ENCODE measurements at regions not wholly inside any gene's neighbourhood (a gene's known extent, or its start where the extent isn't known, plus 50 kb on each side); places are given as distances from the start of the nearest gene placed in this dataset.

DNA sequence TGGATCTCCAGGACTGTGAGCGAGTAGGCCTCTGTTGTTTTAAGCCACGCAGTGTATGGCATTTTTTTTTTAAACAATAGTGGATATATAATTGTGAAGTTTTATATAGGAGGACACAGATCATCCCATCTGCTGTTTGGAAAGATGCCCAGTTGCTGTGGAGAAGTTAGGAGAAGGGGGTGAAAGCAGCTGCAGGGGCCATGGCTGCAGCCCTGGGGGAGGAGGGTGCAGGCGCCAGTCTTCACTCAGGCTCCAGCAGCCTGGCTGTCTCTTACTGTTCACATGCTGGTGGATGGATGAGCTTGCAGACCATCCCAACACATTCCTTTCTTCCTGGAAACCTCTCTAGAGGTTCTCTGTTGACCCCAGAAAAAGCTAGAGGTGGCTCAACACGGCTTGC, 242.3 kb downstream of the TEX29 start:
- Histone ChIP-seq H3K36me3 (no peaks in the 10 kb centered on the region), H3K27ac (no peak overlapping the region), H3K4me3 (ENCODE audit: low read depth in 1 of 2, low read length in 1 of 2) (no peak overlapping the region), H3K4me1 (ENCODE audit: control insufficient read depth in 1 of 2, insufficient read depth in 1 of 2, low read depth in 1 of 2, low read length in 1 of 2) (no peaks in the 10 kb centered on the region), H3K27me3 (peaks cover 6% of the 10 kb centered on the region), H3K9me3 (no peaks in the 10 kb centered on the region)
- TF ChIP-seq, protein P1, sequence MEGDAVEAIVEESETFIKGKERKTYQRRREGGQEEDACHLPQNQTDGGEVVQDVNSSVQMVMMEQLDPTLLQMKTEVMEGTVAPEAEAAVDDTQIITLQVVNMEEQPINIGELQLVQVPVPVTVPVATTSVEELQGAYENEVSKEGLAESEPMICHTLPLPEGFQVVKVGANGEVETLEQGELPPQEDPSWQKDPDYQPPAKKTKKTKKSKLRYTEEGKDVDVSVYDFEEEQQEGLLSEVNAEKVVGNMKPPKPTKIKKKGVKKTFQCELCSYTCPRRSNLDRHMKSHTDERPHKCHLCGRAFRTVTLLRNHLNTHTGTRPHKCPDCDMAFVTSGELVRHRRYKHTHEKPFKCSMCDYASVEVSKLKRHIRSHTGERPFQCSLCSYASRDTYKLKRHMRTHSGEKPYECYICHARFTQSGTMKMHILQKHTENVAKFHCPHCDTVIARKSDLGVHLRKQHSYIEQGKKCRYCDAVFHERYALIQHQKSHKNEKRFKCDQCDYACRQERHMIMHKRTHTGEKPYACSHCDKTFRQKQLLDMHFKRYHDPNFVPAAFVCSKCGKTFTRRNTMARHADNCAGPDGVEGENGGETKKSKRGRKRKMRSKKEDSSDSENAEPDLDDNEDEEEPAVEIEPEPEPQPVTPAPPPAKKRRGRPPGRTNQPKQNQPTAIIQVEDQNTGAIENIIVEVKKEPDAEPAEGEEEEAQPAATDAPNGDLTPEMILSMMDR (IDR thresholded peaks at IDR 0.05), result no peak

DNA sequence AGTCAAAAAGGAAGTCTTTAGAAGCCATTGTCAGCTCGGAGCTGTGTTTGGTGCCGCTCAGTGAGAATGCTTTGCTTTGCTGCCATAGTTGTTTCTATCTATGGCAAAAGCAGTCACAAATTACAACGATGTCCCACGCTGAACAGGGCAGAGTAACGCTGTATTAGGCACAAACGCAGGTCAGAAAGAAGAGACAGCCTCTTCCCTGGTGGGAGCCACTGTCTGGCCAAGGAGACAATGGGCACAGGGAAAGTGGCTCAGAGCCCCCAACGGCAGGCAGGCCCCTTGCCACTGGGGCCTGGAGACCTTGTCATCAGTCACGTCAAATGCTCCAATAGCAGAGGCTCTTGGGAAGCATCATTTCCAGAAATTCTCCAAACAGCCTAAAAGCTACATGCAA, 244.2 kb downstream of the TEX29 start:
- no peaks in the 10 kb centered on the region for H3K4me1 ChIP-seq (ENCODE audit: control insufficient read depth in 1 of 2, insufficient read depth in 1 of 2, low read depth in 1 of 2, low read length in 1 of 2)
- TF ChIP-seq, protein P1 (IDR thresholded peaks at IDR 0.05), result no peak
- no peaks in the 10 kb centered on the region for H3K9me3 ChIP-seq
- no peaks in the 10 kb centered on the region for H3K36me3 ChIP-seq
- peaks cover 5% of the 10 kb centered on the region for H3K27me3 ChIP-seq
- no peak overlapping the region for H3K27ac ChIP-seq
- no peak overlapping the region for H3K4me3 ChIP-seq (ENCODE audit: low read depth in 1 of 2, low read length in 1 of 2)

DNA sequence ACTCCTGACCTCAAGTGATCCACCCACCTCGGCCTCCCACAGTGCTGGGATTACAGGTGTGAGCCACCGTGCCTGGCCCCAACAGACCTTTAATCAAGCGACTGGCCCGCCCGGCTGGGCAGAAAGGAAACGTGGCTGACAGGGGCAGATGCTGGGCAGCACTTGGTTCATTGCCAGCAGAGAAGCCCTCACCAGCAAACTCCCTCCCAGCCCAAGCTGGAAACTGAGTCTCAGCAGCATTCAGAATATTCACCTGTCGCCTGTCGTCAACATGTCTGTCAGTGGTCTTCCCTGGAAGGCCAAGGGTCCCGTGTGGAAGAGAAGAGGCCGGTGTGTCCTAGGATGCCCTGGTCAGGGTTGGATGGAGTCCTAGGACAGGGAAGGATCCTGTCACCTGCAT, 245.0 kb downstream of the TEX29 start:
- no peaks in the 10 kb centered on the region for H3K4me1 ChIP-seq (ENCODE audit: control insufficient read depth in 1 of 2, insufficient read depth in 1 of 2, low read depth in 1 of 2, low read length in 1 of 2)
- H3K27ac ChIP-seq, result no peak overlapping the region
- no peaks in the 10 kb centered on the region for H3K27me3 ChIP-seq
- H3K9me3 ChIP-seq, result no peaks in the 10 kb centered on the region
- TF ChIP-seq, protein P1 (IDR thresholded peaks at IDR 0.05), result no peak
- H3K4me3 ChIP-seq (ENCODE audit: low read depth in 1 of 2, low read length in 1 of 2), result no peak overlapping the region
- H3K36me3 ChIP-seq, result no peaks in the 10 kb centered on the region

DNA sequence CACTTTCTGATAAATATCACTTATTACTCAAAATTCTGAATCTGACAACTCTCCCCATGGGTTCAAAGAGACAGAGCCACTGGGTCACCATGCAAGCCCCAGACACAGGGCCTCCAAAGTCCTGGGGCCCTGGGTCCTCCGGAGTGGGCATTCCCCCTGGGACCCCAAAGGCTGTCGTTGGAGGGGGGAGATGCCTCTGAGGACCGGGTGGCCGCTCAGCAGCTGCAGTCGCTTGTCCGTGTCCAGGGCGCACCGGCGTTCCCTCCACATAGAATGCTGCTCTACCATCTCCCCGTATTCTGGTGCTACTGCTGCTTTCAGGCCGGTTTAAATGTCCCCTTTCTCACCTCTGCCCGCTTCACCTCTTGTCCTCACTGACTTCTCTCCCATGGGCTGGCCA, 246.1 kb downstream of the TEX29 start:
- Histone ChIP-seq H3K27ac (no peak overlapping the region), H3K4me3 (ENCODE audit: low read depth in 1 of 2, low read length in 1 of 2) (no peak overlapping the region), H3K36me3 (no peaks in the 10 kb centered on the region), H3K4me1 (ENCODE audit: control insufficient read depth in 1 of 2, insufficient read depth in 1 of 2, low read depth in 1 of 2, low read length in 1 of 2) (no peaks in the 10 kb centered on the region), H3K9me3 (no peaks in the 10 kb centered on the region), H3K27me3 (no peaks in the 10 kb centered on the region)
- TF ChIP-seq, protein P1 (IDR thresholded peaks at IDR 0.05), result no peak

DNA sequence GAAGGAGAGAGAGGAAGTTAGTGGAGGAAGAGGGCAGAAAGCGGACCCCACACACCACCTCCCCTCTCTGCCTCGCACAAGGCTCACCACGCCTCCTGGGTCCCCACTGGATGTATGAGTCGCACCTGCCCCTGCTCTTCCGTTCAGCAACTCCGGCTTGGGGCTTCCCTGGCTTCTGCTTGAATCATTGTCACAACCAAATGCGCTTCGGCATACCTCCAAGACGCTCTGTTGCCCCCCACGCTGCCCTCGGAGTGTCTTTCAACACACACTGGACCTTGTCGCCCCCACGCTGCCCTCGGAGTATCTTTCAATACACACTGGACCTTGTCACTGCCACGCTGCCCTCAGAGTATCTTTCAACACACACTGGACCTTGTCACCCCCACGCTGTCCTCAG, 247.2 kb downstream of the TEX29 start:
- H3K9me3 ChIP-seq, result no peaks in the 10 kb centered on the region
- TF ChIP-seq, protein P1 (IDR thresholded peaks at IDR 0.05), result no peak

DNA sequence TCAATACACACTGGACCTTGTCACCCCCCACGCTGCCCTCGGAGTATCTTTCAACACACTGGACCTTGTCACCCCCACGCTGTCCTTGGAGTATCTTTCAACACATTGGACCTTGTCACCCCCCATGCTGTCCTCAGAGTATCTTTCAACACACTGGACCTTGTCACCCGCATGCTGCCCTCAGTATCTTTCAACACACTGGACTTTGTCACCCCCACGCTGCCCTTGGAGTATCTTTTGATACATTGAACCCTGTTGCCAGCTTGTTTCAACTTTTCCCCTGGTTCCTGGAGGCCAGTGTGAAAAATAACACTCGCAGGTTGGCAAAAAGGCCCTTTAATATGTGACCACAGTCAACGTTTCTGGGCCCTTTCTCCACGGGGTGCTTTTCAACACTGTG, 247.8 kb downstream of the TEX29 start:
- Histone ChIP-seq H3K4me3 (ENCODE audit: low read depth in 1 of 2, low read length in 1 of 2) (no peak overlapping the region), H3K36me3 (no peaks in the 10 kb centered on the region), H3K9me3 (no peaks in the 10 kb centered on the region), H3K27me3 (no peaks in the 10 kb centered on the region), H3K27ac (no peak overlapping the region), H3K4me1 (ENCODE audit: control insufficient read depth in 1 of 2, insufficient read depth in 1 of 2, low read depth in 1 of 2, low read length in 1 of 2) (no peaks in the 10 kb centered on the region)
- TF ChIP-seq, protein P1 (IDR thresholded peaks at IDR 0.05), result no peak

More for the DNA sequence above, 247.2 kb downstream of the TEX29 start:
- Histone ChIP-seq H3K36me3 (no peaks in the 10 kb centered on the region), H3K27ac (no peak overlapping the region), H3K4me3 (ENCODE audit: low read depth in 1 of 2, low read length in 1 of 2) (no peak overlapping the region), H3K27me3 (no peaks in the 10 kb centered on the region), H3K4me1 (ENCODE audit: control insufficient read depth in 1 of 2, insufficient read depth in 1 of 2, low read depth in 1 of 2, low read length in 1 of 2) (no peaks in the 10 kb centered on the region)
